ENCODE measurements at regions not wholly inside any gene's neighbourhood (a gene's known extent, or its start where the extent isn't known, plus 50 kb on each side); places are given as distances from the start of the nearest gene placed in this dataset.

DNA sequence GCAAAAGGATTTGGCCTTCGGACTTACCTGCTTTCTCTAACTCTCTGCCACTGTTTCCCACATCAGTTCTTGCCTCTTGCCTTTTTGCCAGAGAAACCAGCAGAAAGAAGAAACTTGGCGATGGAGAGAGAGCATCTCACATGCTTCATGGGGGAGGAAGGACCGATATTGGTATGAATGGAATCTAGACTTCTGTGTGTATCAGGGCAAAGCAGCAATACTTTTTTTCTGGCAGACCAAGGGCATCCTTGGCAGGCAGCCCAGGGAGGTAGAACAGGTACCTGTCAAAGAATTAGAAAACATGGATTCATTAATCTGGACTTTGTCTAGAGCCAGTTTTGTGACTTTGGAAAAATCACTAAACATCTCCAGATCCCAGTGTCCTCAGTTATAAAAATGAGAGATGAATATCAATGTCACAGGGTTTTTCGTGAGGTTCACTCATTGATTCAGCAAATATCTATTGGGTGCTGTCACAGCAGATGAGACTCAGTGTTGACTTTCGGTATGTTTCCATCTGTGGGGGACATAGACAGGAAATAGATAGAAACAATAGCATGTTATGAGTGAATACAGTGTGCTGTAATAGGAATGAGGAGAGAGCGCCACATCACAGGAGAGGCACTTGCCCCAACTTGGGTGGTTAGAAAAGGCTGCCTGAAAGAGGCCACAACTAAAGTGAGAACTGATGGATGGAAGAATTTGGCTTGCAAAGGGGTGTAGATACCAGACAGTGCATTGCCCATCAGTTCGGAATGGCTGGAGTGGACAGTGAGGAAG, 114.1 kb downstream of the CD83 start:
- TF ChIP-seq POLR2A (IDR thresholded peaks at IDR 0.05) = no peak
- TF ChIP-seq, protein P1, sequence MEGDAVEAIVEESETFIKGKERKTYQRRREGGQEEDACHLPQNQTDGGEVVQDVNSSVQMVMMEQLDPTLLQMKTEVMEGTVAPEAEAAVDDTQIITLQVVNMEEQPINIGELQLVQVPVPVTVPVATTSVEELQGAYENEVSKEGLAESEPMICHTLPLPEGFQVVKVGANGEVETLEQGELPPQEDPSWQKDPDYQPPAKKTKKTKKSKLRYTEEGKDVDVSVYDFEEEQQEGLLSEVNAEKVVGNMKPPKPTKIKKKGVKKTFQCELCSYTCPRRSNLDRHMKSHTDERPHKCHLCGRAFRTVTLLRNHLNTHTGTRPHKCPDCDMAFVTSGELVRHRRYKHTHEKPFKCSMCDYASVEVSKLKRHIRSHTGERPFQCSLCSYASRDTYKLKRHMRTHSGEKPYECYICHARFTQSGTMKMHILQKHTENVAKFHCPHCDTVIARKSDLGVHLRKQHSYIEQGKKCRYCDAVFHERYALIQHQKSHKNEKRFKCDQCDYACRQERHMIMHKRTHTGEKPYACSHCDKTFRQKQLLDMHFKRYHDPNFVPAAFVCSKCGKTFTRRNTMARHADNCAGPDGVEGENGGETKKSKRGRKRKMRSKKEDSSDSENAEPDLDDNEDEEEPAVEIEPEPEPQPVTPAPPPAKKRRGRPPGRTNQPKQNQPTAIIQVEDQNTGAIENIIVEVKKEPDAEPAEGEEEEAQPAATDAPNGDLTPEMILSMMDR (IDR thresholded peaks at IDR 0.05) = no peak
- no peak for TF ChIP-seq POLR2AphosphoS5 (IDR thresholded peaks at IDR 0.05)
- no peak for TF ChIP-seq EP300 (IDR thresholded peaks at IDR 0.05)
- Histone ChIP-seq H3K36me3 (no peaks in the 10 kb centered on the region), H3K4me3 (no peak overlapping the region), H3K4me1 (no peaks in the 10 kb centered on the region), H3K27ac (no peak overlapping the region), H3K9me3 (no peaks in the 10 kb centered on the region), H3K27me3 (no peaks in the 10 kb centered on the region)
- DNase-seq = no peak
- intact Hi-C loops (cut with DNase I; ENCODE audit: low total_unique reads) = no loop called here
- 85 to 93% (median 88%) methylated on average over 7 of the region's 7 CpGs for WGBS, 5 donors

DNA sequence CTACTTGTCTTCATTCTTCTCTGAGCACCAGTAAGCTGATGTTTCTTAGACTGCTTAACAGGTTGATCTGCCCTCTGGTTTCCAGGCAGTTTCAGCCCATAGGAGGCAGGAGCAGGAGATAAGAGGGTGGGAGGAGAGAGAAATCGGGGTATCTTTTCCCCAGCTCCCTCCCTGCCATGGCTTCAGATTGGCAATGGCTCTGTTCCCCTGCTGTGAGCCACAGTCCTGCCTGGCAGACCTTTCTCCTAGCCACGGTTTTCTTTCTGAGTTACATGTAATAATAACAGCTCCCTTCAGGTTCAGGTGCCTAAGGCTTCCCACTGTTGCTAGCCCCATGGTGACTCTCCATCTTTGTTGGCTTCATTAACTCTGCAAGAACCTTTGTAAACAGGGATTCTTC, 115.3 kb downstream of the CD83 start:
- 75 to 93% (median 88%) methylated on average over 2 of the region's 2 CpGs for WGBS, 5 donors
- TF ChIP-seq POLR2AphosphoS5 (IDR thresholded peaks at IDR 0.05) (no peak), EP300 (IDR thresholded peaks at IDR 0.05) (no peak), POLR2A (IDR thresholded peaks at IDR 0.05) (no peak)
- TF ChIP-seq, protein P1 (IDR thresholded peaks at IDR 0.05) = no peak

DNA sequence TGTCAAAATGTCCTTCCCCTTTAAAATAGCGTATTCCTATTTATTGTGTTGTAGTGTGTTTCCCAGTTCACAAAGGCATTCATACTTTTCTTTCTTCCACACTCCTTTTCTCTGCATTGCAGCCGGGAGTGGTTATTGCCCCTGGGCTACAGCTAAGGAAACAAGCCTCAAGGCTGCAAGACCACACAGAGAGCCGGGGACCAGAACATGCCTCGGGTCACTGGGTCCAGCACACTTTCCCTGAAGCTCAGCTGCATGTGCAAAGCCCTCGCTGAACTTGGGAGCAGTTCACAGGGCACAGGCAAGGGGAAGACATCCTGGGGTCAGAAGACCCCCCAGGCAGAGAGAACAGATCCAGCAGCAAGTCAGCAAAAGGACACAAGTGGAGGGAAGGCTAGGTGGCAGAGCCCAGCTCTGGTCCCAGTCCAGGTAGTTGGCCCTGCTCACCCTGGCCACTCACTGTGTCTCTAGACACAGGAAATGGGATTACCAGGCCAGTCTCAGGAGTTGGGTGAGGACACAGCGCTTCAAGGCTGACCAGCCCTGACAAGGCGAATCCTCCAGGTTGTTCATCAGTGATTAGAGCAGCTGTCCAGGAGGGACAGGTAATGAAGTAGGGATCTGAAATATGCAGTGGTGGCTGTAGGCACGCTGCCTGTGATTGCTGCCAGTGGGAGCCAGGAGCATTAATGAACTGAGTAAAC, 118.2 kb downstream of the CD83 start:
- Histone ChIP-seq H3K9me3 (no peaks in the 10 kb centered on the region), H3K4me3 (no peak overlapping the region), H3K27me3 (no peaks in the 10 kb centered on the region), H3K4me1 (no peaks in the 10 kb centered on the region), H3K36me3 (no peaks in the 10 kb centered on the region), H3K27ac (no peak overlapping the region)
- intact Hi-C loops (cut with DNase I; ENCODE audit: low total_unique reads) = no loop called here
- DNase-seq = no peak
- 90 to 96% (median 93%) methylated on average over 8 of the region's 8 CpGs for WGBS, 5 donors
- TF ChIP-seq, protein P1 (IDR thresholded peaks at IDR 0.05) = no peak
- no peak for TF ChIP-seq EP300 (IDR thresholded peaks at IDR 0.05)
- TF ChIP-seq POLR2A (IDR thresholded peaks at IDR 0.05) = no peak
- TF ChIP-seq POLR2AphosphoS5 (IDR thresholded peaks at IDR 0.05) = no peak

More for the DNA sequence above, 115.3 kb downstream of the CD83 start:
- Histone ChIP-seq H3K9me3 (no peaks in the 10 kb centered on the region), H3K27me3 (no peaks in the 10 kb centered on the region), H3K4me1 (no peaks in the 10 kb centered on the region), H3K27ac (no peak overlapping the region), H3K4me3 (no peak overlapping the region), H3K36me3 (no peaks in the 10 kb centered on the region)
- DNase-seq = no peak
- intact Hi-C loops (cut with DNase I; ENCODE audit: low total_unique reads) = no loop called here

DNA sequence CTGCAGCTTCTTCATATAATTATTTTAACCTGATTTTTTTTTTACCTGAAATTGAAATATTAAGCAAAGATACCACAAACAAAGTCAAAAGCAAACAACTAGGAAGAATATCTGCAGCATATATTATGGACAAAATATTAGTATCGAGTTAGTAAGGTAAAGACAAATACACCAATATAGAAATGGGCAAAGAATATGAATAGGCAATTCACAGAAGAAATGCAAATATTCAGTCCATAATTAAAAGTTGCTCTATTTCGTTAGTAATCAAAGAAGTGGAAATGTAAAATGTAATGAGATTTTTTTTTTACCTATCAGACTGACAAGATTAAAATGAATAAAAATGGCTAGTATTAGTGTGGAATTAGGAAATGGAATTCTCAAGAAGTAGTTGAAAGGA, 121.5 kb downstream of the CD83 start:
- no peak overlapping the region for H3K27ac ChIP-seq
- no peaks in the 10 kb centered on the region for H3K27me3 ChIP-seq
- no peak overlapping the region for H3K4me3 ChIP-seq
- H3K36me3 ChIP-seq = no peaks in the 10 kb centered on the region
- no peaks in the 10 kb centered on the region for H3K9me3 ChIP-seq
- TF ChIP-seq POLR2A (IDR thresholded peaks at IDR 0.05) (no peak), EP300 (IDR thresholded peaks at IDR 0.05) (no peak), POLR2AphosphoS5 (IDR thresholded peaks at IDR 0.05) (no peak)
- TF ChIP-seq, protein P1 (IDR thresholded peaks at IDR 0.05) = no peak
- 94 to 100% (median 96%) methylated on average over 2 of the region's 2 CpGs for WGBS, 5 donors
- intact Hi-C loops (cut with DNase I; ENCODE audit: low total_unique reads) = no loop called here
- no peak for DNase-seq
- no peaks in the 10 kb centered on the region for H3K4me1 ChIP-seq
